ENCODE measurements at regions not wholly inside any gene's neighbourhood (a gene's known extent, or its start where the extent isn't known, plus 50 kb on each side); places are given as distances from the start of the nearest gene placed in this dataset.

GRCh38 chr2:34161549-34161948, 562.5 kb upstream of the FAM98A start:
- TF ChIP-seq POLR2AphosphoS5 (IDR thresholded peaks at IDR 0.05; ENCODE audit: low read depth, low read length): no peak
- no peak for TF ChIP-seq POLR2A (IDR thresholded peaks at IDR 0.05; ENCODE audit: low read depth, low read length)
- no peak for TF ChIP-seq TAF1 (IDR thresholded peaks at IDR 0.05; ENCODE audit: borderline replicate concordance, low read depth, low read length)
